HG03442 (cell line): ENCODE measurements at regions not wholly inside any gene's neighbourhood (a gene's known extent, or its start where the extent isn't known, plus 50 kb on each side); places are given as distances from the start of the nearest gene placed in this dataset.

Experiments
- ATAC-seq: cut with Tn5 transposase; IDR thresholded peaks from one replicate; pipeline ENCODE4 v1.9.1; 2021; ENCODE audit warnings: mild to moderate bottlenecking, moderate library complexity; ENCODE audit not compliant: unreplicated experiment

DNA sequence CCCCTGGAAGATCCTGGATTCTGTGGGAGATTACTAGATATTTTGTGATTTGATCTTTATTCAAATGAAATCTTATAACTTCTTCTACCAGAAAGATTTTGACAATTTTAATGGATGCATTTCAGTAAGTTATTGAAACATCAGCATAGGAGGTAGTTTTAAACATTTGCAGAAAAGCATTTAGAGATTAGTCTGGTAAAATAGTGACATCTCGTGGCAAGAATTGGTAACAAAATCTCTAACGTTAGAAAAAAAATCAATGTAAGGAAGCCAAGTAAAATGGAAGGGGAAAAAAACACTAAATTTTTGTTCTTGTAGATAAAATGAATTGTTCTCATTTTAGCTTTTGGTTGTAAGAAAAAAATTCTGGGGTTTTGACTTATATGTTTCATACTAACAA, 73.3 kb downstream of the TASL start:
- no peak for ATAC-seq

DNA sequence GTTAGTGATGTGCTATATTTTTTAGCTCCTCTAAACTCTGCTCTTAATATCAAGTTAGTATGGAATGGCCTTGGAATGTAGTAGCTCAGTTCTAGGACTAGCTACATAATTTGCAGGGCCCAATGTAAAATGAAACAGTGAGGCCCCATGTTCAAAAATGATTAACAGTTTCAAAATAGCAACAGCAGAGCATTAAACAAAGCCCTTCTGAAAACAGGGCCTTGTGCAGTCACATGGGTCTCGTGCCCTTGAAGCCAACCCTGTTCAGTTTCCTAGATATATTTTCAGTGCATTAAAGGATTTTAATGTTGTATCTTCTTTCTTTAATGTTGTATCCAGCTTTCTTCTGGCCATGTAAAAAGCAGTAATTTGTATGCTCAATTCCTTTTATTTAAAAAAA, 82.1 kb downstream of the TASL start:
- ATAC-seq = no peak

DNA sequence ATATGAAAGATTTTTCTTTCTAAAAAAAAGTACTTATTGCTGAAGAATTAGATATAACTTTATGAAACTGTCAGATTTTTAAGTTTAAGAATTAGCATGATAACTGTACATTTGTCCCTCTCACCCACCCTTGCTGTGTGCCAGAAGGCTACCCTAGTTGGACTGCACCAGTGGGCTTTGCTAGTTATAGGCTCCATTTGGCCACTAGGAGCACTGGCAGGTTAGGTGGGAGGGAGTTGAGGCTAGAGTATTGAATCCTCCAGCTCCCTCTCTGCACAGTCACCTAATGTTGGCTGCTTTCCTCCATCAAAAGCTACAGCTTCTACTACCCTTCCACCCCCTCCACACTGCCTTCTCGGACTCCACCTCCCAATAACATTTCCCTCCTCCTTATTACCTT, 84.2 kb downstream of the TASL start:
- no peak for ATAC-seq

DNA sequence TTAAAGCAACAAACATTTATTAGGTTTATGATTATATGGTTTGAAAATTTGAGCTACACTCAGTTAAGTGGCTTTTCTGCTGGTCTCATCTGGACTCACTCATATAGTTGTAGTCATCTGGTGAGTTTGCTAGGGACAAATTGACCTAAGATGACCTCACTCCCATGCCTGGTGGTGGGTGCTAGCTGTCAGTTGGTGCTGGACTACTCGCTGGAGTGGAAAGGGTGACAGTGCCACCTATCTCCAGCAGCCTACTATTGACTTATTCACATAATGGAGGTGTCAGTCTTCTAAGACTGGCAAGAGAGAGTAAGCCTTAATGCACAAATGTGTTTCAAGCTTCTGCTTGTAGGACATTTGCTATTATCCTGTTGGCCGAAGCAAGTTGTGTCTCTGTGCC, 88.2 kb downstream of the TASL start:
- no peak for ATAC-seq

DNA sequence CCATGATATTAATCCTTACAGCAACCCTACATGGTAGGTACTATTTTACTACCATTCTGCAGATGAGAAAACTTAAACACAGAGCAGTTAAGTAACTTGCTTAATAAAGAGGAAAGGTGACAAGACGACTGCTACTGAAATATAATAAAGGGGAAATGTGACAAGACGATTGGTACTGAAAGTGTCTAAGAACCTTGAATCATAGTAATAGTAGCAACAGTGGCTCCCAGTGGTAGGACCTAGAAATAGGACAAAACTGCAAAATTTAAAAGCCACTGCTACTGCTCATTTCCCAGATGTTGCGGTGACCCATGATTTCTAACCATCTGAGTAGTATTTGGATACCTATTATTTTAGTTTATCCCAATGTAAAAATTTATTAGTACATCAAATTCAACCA, 89.5 kb downstream of the TASL start:
- peak; percentile 75 for ATAC-seq

DNA sequence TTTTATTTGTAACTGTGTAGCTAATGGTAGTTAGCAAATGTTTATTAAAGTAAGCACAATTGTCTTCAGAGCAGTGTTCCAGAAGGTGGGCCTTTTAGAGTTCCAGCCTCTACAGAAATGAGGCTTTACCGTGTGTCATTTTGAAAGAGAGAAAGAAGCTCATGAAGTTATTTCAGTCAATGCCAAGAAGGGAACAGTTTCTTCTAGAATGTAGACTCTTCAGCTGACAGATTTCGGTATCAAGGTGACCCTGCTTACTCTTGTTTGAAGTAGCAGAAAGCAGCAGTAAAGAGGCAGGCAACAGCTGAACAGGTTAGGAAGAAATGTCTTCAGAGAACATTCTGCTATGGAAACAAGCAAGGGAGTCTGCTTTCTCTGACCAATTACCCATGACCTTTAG, 93.6 kb downstream of the TASL start:
- ATAC-seq = no peak

DNA sequence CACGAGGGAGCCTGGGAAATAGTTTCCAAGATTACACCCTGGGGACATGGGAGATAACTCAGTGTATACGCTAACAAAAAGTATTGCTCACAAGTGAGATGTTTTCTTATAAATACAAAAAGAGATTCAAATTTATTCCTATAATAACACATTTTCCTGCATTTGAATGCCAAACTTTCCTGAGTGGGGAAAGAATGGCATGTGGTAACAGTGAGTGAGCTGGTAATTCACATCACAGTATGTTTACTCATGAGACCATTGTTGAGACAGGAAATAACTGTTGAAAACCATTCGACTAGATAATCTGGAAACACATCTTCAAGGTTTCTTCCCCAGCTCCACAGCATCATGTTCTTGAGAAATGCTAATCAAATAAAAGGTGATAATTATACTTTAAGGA, 109.1 kb downstream of the TASL start:
- no peak for ATAC-seq
